HEK293 (cell line): ENCODE measurements at regions not wholly inside any gene's neighbourhood (a gene's known extent, or its start where the extent isn't known, plus 50 kb on each side); places are given as distances from the start of the nearest gene placed in this dataset.

Source experiments
- CTCF ChIA-PET: fragments of 350-600 bp; formaldehyde crosslinking; extraction: SDS; loops from one replicate; lab custom pipeline; 2021; ENCODE audit warnings: antibody characterized with exemption; lab: Yijun Ruan, JAX
- POLR2A ChIA-PET: fragments of 300-600 bp; formaldehyde crosslinking; extraction: SDS; loops from one replicate; lab custom pipeline; 2020; ENCODE audit warnings: antibody characterized with exemption, inconsistent platforms; lab: Yijun Ruan, JAX
- H3K27ac ChIP-seq: fragments of 200-500 bp; sonication (Bioruptor generic); 2 replicates; pipeline ENCODE4 v1.5.1; 2014; ENCODE audit warnings: low read depth, low read length, control low read depth, inconsistent platforms; ENCODE audit errors: extremely low read depth
- H3K36me3 ChIP-seq, 2 experiments: fragments of 200-500 bp in 1 of 2; sonication (Bioruptor generic) in 1 of 2; 1 replicate in 1 of 2; 2 replicates in 1 of 2; pipeline ENCODE4 v1.5.1; 2014 to 2017; ENCODE audit warnings: inconsistent platforms in 2 of 2, low read length in 2 of 2; ENCODE audit not compliant: control insufficient read depth in 2 of 2, insufficient read depth in 1 of 2
- H3K4me1 ChIP-seq: fragments of 200-500 bp; sonication (Bioruptor generic); 2 replicates; pipeline ENCODE4 v1.5.1; 2014; ENCODE audit warnings: mild to moderate bottlenecking, low read length, inconsistent platforms; ENCODE audit not compliant: control insufficient read depth, insufficient read depth
- H3K4me3 ChIP-seq: 2 replicates; pipeline ENCODE4 v1.5.1; 2011; ENCODE audit warnings: low read depth, mild to moderate bottlenecking, control low read depth, low read length, moderate library complexity
- H3K9me3 ChIP-seq: fragments of 200-500 bp; sonication (Bioruptor generic); 2 replicates; pipeline ENCODE4 v1.5.1; 2014; ENCODE audit warnings: low read depth, low read length, inconsistent platforms; ENCODE audit not compliant: control insufficient read depth, insufficient read depth
- ATF2 ChIP-seq: fragments of 450-650 bp; formaldehyde crosslinking; IDR thresholded peaks from 2 replicates; pipeline ENCODE4 v1.5.1; 2016; ENCODE audit warnings: missing biosample characterization, missing genetic modification characterization, low read depth
- MZF1 ChIP-seq: fragments of 450-650 bp; formaldehyde crosslinking; IDR thresholded peaks from 2 replicates; pipeline ENCODE4 v1.5.1; 2017; ENCODE audit warnings: missing biosample characterization, missing genetic modification characterization, borderline replicate concordance
- ZBTB48 ChIP-seq: fragments of 450-650 bp; formaldehyde crosslinking; IDR thresholded peaks from 2 replicates; pipeline ENCODE4 v1.5.1; 2016; ENCODE audit warnings: missing biosample characterization, missing genetic modification characterization
- ZBTB49 ChIP-seq: fragments of 450-650 bp; formaldehyde crosslinking; IDR thresholded peaks from 2 replicates; pipeline ENCODE4 v1.5.1; 2016; ENCODE audit warnings: missing biosample characterization, missing genetic modification characterization, low read depth
- ZBTB6 ChIP-seq: fragments of 450-650 bp; formaldehyde crosslinking; IDR thresholded peaks from 2 replicates; pipeline ENCODE4 v1.5.1; 2017; ENCODE audit warnings: missing biosample characterization, missing genetic modification characterization
- ZFP41 ChIP-seq: fragments of 450-650 bp; formaldehyde crosslinking; IDR thresholded peaks from 2 replicates; pipeline ENCODE4 v1.5.1; 2016; ENCODE audit warnings: missing biosample characterization, missing genetic modification characterization, borderline replicate concordance
- ZNF146 ChIP-seq: fragments of 450-650 bp; formaldehyde crosslinking; IDR thresholded peaks from 2 replicates; pipeline ENCODE4 v1.5.1; 2016; ENCODE audit warnings: missing biosample characterization, missing genetic modification characterization
- ZNF174 ChIP-seq: fragments of 450-650 bp; formaldehyde crosslinking; IDR thresholded peaks from 2 replicates; pipeline ENCODE4 v1.5.0; 2017; ENCODE audit warnings: missing biosample characterization, mild to moderate bottlenecking, missing genetic modification characterization
- ZNF248 ChIP-seq: fragments of 450-650 bp; formaldehyde crosslinking; IDR thresholded peaks from 2 replicates; pipeline ENCODE4 v1.5.1; 2017; ENCODE audit warnings: missing biosample characterization, missing genetic modification characterization
- ZNF280C ChIP-seq: fragments of 450-650 bp; formaldehyde crosslinking; IDR thresholded peaks from 2 replicates; pipeline ENCODE4 v1.5.1; 2016; ENCODE audit warnings: missing biosample characterization, missing genetic modification characterization
- ZNF488 ChIP-seq: fragments of 450-650 bp; formaldehyde crosslinking; IDR thresholded peaks from 2 replicates; pipeline ENCODE4 v1.5.1; 2016; ENCODE audit warnings: missing biosample characterization, missing genetic modification characterization
- ZNF544 ChIP-seq: fragments of 450-650 bp; formaldehyde crosslinking; IDR thresholded peaks from 2 replicates; pipeline ENCODE4 v1.5.0; 2017; ENCODE audit warnings: missing biosample characterization, missing genetic modification characterization
- ZNF585B ChIP-seq: fragments of 450-650 bp; formaldehyde crosslinking; IDR thresholded peaks from 2 replicates; pipeline ENCODE4 v1.5.1; 2016; ENCODE audit warnings: missing biosample characterization, missing genetic modification characterization
- ZNF596 ChIP-seq: fragments of 450-650 bp; IDR thresholded peaks from 2 replicates; pipeline ENCODE4 v1.5.0; 2018; ENCODE audit warnings: missing biosample characterization, mild to moderate bottlenecking, missing genetic modification characterization, moderate library complexity
- ZNF623 ChIP-seq: fragments of 450-650 bp; formaldehyde crosslinking; IDR thresholded peaks from 2 replicates; pipeline ENCODE4 v1.5.1; 2016; ENCODE audit warnings: missing biosample characterization, missing genetic modification characterization
- ZNF629 ChIP-seq: fragments of 450-650 bp; formaldehyde crosslinking; IDR thresholded peaks from 2 replicates; pipeline ENCODE4 v1.5.1; 2017; ENCODE audit warnings: missing biosample characterization, missing genetic modification characterization
- ZNF664 ChIP-seq: fragments of 450-650 bp; formaldehyde crosslinking; IDR thresholded peaks from 2 replicates; pipeline ENCODE4 v1.5.1; 2016; ENCODE audit warnings: missing biosample characterization, missing genetic modification characterization
- ZNF843 ChIP-seq: fragments of 450-650 bp; formaldehyde crosslinking; IDR thresholded peaks from 2 replicates; pipeline ENCODE4 v1.5.1; 2016; ENCODE audit warnings: missing biosample characterization, missing genetic modification characterization
- ZSCAN30 ChIP-seq: fragments of 450-650 bp; IDR thresholded peaks from 2 replicates; pipeline ENCODE4 v1.5.1; 2018; ENCODE audit warnings: missing biosample characterization, mild to moderate bottlenecking, missing genetic modification characterization, moderate library complexity

GRCh38 chr5:101009758-101010519 is 106.9 kb upstream of the ST8SIA4 start:
- Histone ChIP-seq H3K9me3 (no peaks in the 10 kb centered on the region), H3K27ac (no peak overlapping the region), H3K4me1 (no peaks in the 10 kb centered on the region), H3K36me3 (no peaks in the 10 kb centered on the region), H3K4me3 (no peak overlapping the region)
- ChIA-PET POLR2A (no interaction called here), CTCF (no interaction called here)
- TF ChIP-seq ZNF280C (tag by site-specific recombination), result no peak
- no peak for TF ChIP-seq ZSCAN30 (tag by site-specific recombination)
- no peak for TF ChIP-seq ZBTB48 (tag by site-specific recombination)
- no peak for TF ChIP-seq ZNF488
- no peak for TF ChIP-seq ZNF623 (tag by site-specific recombination)
- no peak for TF ChIP-seq ZNF585B (tag by site-specific recombination)
- TF ChIP-seq ZNF843 (tag by site-specific recombination), result no peak
- TF ChIP-seq ZNF596 (tag by site-specific recombination), result no peak
- TF ChIP-seq ZNF174 (tag by site-specific recombination), result no peak
- no peak for TF ChIP-seq ZBTB6 (tag by site-specific recombination)
- no peak for TF ChIP-seq ZFP41 (tag by site-specific recombination)
- TF ChIP-seq ATF2 (tag by site-specific recombination), result no peak
- no peak for TF ChIP-seq MZF1 (tag by site-specific recombination)
- TF ChIP-seq ZNF664 (tag by site-specific recombination), result no peak
- TF ChIP-seq ZNF629 (tag by site-specific recombination), result no peak
- no peak for TF ChIP-seq ZNF544 (tag by site-specific recombination)
- no peak for TF ChIP-seq ZNF146 (tag by site-specific recombination)
- TF ChIP-seq ZNF248, result no peak
- TF ChIP-seq ZBTB49 (tag by site-specific recombination), result no peak
